WTC11 (cell line): ENCODE measurements at regions not wholly inside any gene's neighbourhood (a gene's known extent, or its start where the extent isn't known, plus 50 kb on each side); places are given as distances from the start of the nearest gene placed in this dataset.

Experiments used
- ATAC-seq: fragments of 200-7000 bp; cut with Tn5 transposase; 2 replicates; pipeline ENCODE4 v1.10.0; 2021; ENCODE audit warnings: mild to moderate bottlenecking, moderate library complexity
- CTCF ChIA-PET: fragments of 300-600 bp; sonication (Branson Sonifier 250); formaldehyde crosslinking; loops from one replicate; lab custom pipeline; 2021; ENCODE audit warnings: antibody characterized with exemption; lab: Charles Lee
- POLR2A ChIA-PET: fragments of 350-600 bp; sonication (Branson Sonifier 250); formaldehyde crosslinking; loops from one replicate; lab custom pipeline; 2021; ENCODE audit warnings: antibody characterized with exemption; lab: Charles Lee
- DNase-seq: peaks from one replicate; pipeline ENCODE4 v3.0.0; 2021; ENCODE audit warnings: low spot score
- H3K27ac Mint-ChIP-seq: 2 replicates; pipeline ENCODE4 v1.8.0; 2021; ENCODE audit warnings: mixed read lengths
- H3K27me3 Mint-ChIP-seq: 2 replicates; pipeline ENCODE4 v1.8.0; 2021; ENCODE audit warnings: low read depth, mild to moderate bottlenecking, moderate library complexity, mixed read lengths
- H3K36me3 Mint-ChIP-seq: 2 replicates; pipeline ENCODE4 v1.8.0; 2021; ENCODE audit warnings: mixed read lengths
- H3K4me1 Mint-ChIP-seq: 2 replicates; pipeline ENCODE4 v1.8.0; 2022; ENCODE audit warnings: mixed read lengths
- H3K4me3 Mint-ChIP-seq: 2 replicates; pipeline ENCODE4 v1.8.0; 2021; ENCODE audit warnings: mild to moderate bottlenecking, moderate library complexity, mixed read lengths
- H3K9me3 Mint-ChIP-seq: 2 replicates; pipeline ENCODE4 v1.8.0; 2021; ENCODE audit warnings: mixed read lengths
- ATF2 ChIP-seq: sonication (generic); formaldehyde crosslinking; IDR thresholded peaks from 2 replicates; pipeline ENCODE4 v1.8.1; 2022; ENCODE audit warnings: low read depth, missing genetic modification reagents, borderline replicate concordance
- CBFB ChIP-seq: sonication (generic); formaldehyde crosslinking; IDR thresholded peaks from 2 replicates; pipeline ENCODE4 v1.8.1; 2022; ENCODE audit warnings: mild to moderate bottlenecking, low read depth, missing genetic modification reagents
- CREM ChIP-seq: sonication (generic); formaldehyde crosslinking; IDR thresholded peaks from 2 replicates; pipeline ENCODE4 v1.8.1; 2022; ENCODE audit warnings: mild to moderate bottlenecking, missing genetic modification reagents, moderate library complexity
- CTCF ChIP-seq: fragments of 200-600 bp; IDR thresholded peaks from 2 replicates; pipeline ENCODE4 v1.8.0; 2022; ENCODE audit warnings: antibody characterized with exemption
- E2F5 ChIP-seq: sonication (generic); formaldehyde crosslinking; IDR thresholded peaks from 2 replicates; pipeline ENCODE4 v1.8.1; 2022; ENCODE audit warnings: mild to moderate bottlenecking, moderate library complexity, missing genetic modification reagents
- ELF4 ChIP-seq: sonication (generic); formaldehyde crosslinking; IDR thresholded peaks from 2 replicates; pipeline ENCODE4 v1.8.1; 2022; ENCODE audit warnings: low read depth, mild to moderate bottlenecking, moderate library complexity, missing genetic modification reagents
- EMX1 ChIP-seq: fragments of 250-450 bp; sonication (Bioruptor Pico); IDR thresholded peaks from 2 replicates; pipeline ENCODE4 v1.8.0; 2021; ENCODE audit warnings: mild to moderate bottlenecking
- FOXJ3 ChIP-seq: sonication (generic); formaldehyde crosslinking; IDR thresholded peaks from 2 replicates; pipeline ENCODE4 v1.9.0; 2021; ENCODE audit warnings: missing genetic modification reagents, mild to moderate bottlenecking, borderline replicate concordance
- FOXP1 ChIP-seq: sonication (generic); formaldehyde crosslinking; IDR thresholded peaks from 2 replicates; pipeline ENCODE4 v1.8.0; 2022; ENCODE audit warnings: missing genetic modification reagents, mild to moderate bottlenecking, moderate library complexity, borderline replicate concordance
- GABPB1 ChIP-seq: sonication (generic); formaldehyde crosslinking; IDR thresholded peaks from 2 replicates; pipeline ENCODE4 v1.8.1; 2023; ENCODE audit warnings: mild to moderate bottlenecking, missing genetic modification reagents
- KAT7 ChIP-seq: sonication (generic); formaldehyde crosslinking; IDR thresholded peaks from 2 replicates; pipeline ENCODE4 v1.8.1; 2023; ENCODE audit warnings: missing genetic modification reagents, mild to moderate bottlenecking, borderline replicate concordance
- MLX ChIP-seq: sonication (generic); formaldehyde crosslinking; IDR thresholded peaks from 2 replicates; pipeline ENCODE4 v1.8.1; 2023; ENCODE audit warnings: mild to moderate bottlenecking, missing genetic modification reagents, moderate library complexity
- NFYB ChIP-seq: sonication (generic); formaldehyde crosslinking; conservative IDR thresholded peaks from 2 replicates; pipeline ENCODE4 v1.8.0; 2022; ENCODE audit warnings: low read depth, missing genetic modification reagents
- SP1 ChIP-seq: sonication (generic); formaldehyde crosslinking; conservative IDR thresholded peaks from 2 replicates; pipeline ENCODE4 v1.8.1; 2022; ENCODE audit warnings: missing genetic modification reagents
- TP53 ChIP-seq: sonication (generic); formaldehyde crosslinking; IDR thresholded peaks from 2 replicates; pipeline ENCODE4 v1.8.1; 2023; ENCODE audit warnings: mild to moderate bottlenecking, missing genetic modification reagents
- ZNF138 ChIP-seq: sonication (generic); formaldehyde crosslinking; conservative IDR thresholded peaks from 2 replicates; pipeline ENCODE4 v1.8.1; 2022; ENCODE audit warnings: mild to moderate bottlenecking, moderate library complexity, missing genetic modification reagents
- ZNF425 ChIP-seq: fragments of 250-450 bp; sonication (Bioruptor Pico); conservative IDR thresholded peaks from 2 replicates; pipeline ENCODE4 v1.9.0; 2021; ENCODE audit warnings: mild to moderate bottlenecking
- TF ChIP-seq, protein P1 (sequence below): sonication (generic); formaldehyde crosslinking; IDR thresholded peaks from 2 replicates; pipeline ENCODE4 v1.8.0; 2023; ENCODE audit warnings: missing genetic modification reagents, mild to moderate bottlenecking, borderline replicate concordance
- TF ChIP-seq, protein P2 (sequence below): sonication (generic); formaldehyde crosslinking; IDR thresholded peaks from 2 replicates; pipeline ENCODE4 v1.8.1; 2022; ENCODE audit warnings: mild to moderate bottlenecking, missing genetic modification reagents, moderate library complexity, borderline replicate concordance

- Mint-ChIP-seq H3K27me3 (no peaks in the 10 kb centered on the region), H3K4me3 (no peak overlapping the region), H3K4me1 (peaks cover 11% of the 10 kb centered on the region), H3K9me3 (no peaks in the 10 kb centered on the region), H3K36me3 (no peaks in the 10 kb centered on the region), H3K27ac (no peak overlapping the region)
- DNase-seq (no peak), ATAC-seq (no peak)
- TF ChIP-seq ZNF425 (CRISPR knock-in tag) (no peak), CBFB (CRISPR knock-in tag) (no peak), FOXP1 (CRISPR knock-in tag) (no peak), CREM (CRISPR knock-in tag) (no peak), GABPB1 (no peak), MLX (CRISPR knock-in tag) (no peak), EMX1 (CRISPR knock-in tag) (no peak), KAT7 (CRISPR knock-in tag) (no peak), TP53 (CRISPR knock-in tag) (no peak), E2F5 (CRISPR knock-in tag) (no peak), SP1 (CRISPR knock-in tag) (no peak), ATF2 (no peak), FOXJ3 (CRISPR knock-in tag) (no peak), CTCF (no peak), ELF4 (CRISPR knock-in tag) (no peak), NFYB (CRISPR knock-in tag) (no peak), ZNF138 (CRISPR knock-in tag) (no peak)
- TF ChIP-seq, protein P1, sequence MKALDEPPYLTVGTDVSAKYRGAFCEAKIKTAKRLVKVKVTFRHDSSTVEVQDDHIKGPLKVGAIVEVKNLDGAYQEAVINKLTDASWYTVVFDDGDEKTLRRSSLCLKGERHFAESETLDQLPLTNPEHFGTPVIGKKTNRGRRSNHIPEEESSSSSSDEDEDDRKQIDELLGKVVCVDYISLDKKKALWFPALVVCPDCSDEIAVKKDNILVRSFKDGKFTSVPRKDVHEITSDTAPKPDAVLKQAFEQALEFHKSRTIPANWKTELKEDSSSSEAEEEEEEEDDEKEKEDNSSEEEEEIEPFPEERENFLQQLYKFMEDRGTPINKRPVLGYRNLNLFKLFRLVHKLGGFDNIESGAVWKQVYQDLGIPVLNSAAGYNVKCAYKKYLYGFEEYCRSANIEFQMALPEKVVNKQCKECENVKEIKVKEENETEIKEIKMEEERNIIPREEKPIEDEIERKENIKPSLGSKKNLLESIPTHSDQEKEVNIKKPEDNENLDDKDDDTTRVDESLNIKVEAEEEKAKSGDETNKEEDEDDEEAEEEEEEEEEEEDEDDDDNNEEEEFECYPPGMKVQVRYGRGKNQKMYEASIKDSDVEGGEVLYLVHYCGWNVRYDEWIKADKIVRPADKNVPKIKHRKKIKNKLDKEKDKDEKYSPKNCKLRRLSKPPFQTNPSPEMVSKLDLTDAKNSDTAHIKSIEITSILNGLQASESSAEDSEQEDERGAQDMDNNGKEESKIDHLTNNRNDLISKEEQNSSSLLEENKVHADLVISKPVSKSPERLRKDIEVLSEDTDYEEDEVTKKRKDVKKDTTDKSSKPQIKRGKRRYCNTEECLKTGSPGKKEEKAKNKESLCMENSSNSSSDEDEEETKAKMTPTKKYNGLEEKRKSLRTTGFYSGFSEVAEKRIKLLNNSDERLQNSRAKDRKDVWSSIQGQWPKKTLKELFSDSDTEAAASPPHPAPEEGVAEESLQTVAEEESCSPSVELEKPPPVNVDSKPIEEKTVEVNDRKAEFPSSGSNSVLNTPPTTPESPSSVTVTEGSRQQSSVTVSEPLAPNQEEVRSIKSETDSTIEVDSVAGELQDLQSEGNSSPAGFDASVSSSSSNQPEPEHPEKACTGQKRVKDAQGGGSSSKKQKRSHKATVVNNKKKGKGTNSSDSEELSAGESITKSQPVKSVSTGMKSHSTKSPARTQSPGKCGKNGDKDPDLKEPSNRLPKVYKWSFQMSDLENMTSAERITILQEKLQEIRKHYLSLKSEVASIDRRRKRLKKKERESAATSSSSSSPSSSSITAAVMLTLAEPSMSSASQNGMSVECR: no peak
- TF ChIP-seq, protein P2, sequence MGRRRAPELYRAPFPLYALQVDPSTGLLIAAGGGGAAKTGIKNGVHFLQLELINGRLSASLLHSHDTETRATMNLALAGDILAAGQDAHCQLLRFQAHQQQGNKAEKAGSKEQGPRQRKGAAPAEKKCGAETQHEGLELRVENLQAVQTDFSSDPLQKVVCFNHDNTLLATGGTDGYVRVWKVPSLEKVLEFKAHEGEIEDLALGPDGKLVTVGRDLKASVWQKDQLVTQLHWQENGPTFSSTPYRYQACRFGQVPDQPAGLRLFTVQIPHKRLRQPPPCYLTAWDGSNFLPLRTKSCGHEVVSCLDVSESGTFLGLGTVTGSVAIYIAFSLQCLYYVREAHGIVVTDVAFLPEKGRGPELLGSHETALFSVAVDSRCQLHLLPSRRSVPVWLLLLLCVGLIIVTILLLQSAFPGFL (CRISPR knock-in tag): no peak
- POLR2A ChIA-PET: no interaction called here
- CTCF ChIA-PET: no interaction called here
Observed at GRCh38 chr10:113491967-113492565, 60.8 kb upstream of the HABP2 start.
